PC-3 (cell line): ENCODE measurements at regions not wholly inside any gene's neighbourhood (a gene's known extent, or its start where the extent isn't known, plus 50 kb on each side); places are given as distances from the start of the nearest gene placed in this dataset.

Source experiments
- CTCF ChIP-seq: fragments of 300-600 bp; sonication (generic); conservative IDR thresholded peaks from 2 replicates; pipeline ENCODE4 v1.5.1; 2017; ENCODE audit warnings: antibody characterized with exemption, low read depth, mild to moderate bottlenecking, low read length
- EZH2 ChIP-seq: fragments of 300-600 bp; sonication (generic); IDR thresholded peaks from one replicate; pipeline ENCODE4 v1.6.1; 2017; ENCODE audit warnings: antibody characterized with exemption, mild to moderate bottlenecking, low read length; ENCODE audit not compliant: unreplicated experiment
- EZH2phosphoT487 ChIP-seq: fragments of 300-600 bp; sonication (generic); IDR thresholded peaks from 2 replicates; pipeline ENCODE4 v1.6.1; 2018; ENCODE audit warnings: mild to moderate bottlenecking, antibody characterized with exemption, low read length, borderline replicate concordance

GRCh38 chr22:46053563-46054090 lies 76.7 kb upstream of the WNT7B start:
- TF ChIP-seq CTCF (no peak), EZH2 (no peak), EZH2phosphoT487 (no peak)
